ENCODE measurements at regions not wholly inside any gene's neighbourhood (a gene's known extent, or its start where the extent isn't known, plus 50 kb on each side); places are given as distances from the start of the nearest gene placed in this dataset.

GRCh38 chr4:100651499-100652175, 133.8 kb upstream of the EMCN start:
- Histone ChIP-seq H2AFZ (ENCODE audit: low read depth, low read length, poor library complexity, severe bottlenecking) (no peak overlapping the region), H3K36me3 (ENCODE audit: control insufficient read depth in 1 of 2, insufficient read depth in 2 of 2, low read length in 2 of 2) (no peaks in the 10 kb centered on the region), H3K79me2 (ENCODE audit: insufficient read depth, low read length) (no peaks in the 10 kb centered on the region), H3K4me3 (replicated peaks in 1 of 2; ENCODE audit: low read depth in 1 of 2, low read length in 2 of 2) (no peak overlapping the region), H4K20me1 (ENCODE audit: insufficient read depth) (no peaks in the 10 kb centered on the region), H3K9me2 (ENCODE audit: insufficient read depth) (no peaks in the 10 kb centered on the region; the same call in 1 of the 2 replicates), H3K27ac (ENCODE audit: low read depth, low read length) (no peak overlapping the region), H3K4me1 (ENCODE audit: control insufficient read depth in 1 of 2, insufficient read depth in 2 of 2, low read length in 2 of 2) (no peaks in the 10 kb centered on the region), H3K27me3 (ENCODE audit: insufficient read depth, low read length) (no peaks in the 10 kb centered on the region), H3K9ac (ENCODE audit: low read length) (no peak overlapping the region), H3K4me2 (ENCODE audit: low read length) (no peak overlapping the region), H3K9me3 (ENCODE audit: control insufficient read depth in 1 of 2, insufficient read depth in 1 of 2, low read depth in 1 of 2, low read length in 2 of 2) (no peaks in the 10 kb centered on the region)
- TF ChIP-seq ELF1 (IDR thresholded peaks at IDR 0.05; ENCODE audit: borderline replicate concordance, low read depth): no peak
- no peak for TF ChIP-seq ZFX (IDR thresholded peaks at IDR 0.05)
- no peak for TF ChIP-seq CBX3 (IDR thresholded peaks at IDR 0.05; ENCODE audit: low read depth)
- no peak for TF ChIP-seq MAX (IDR thresholded peaks at IDR 0.05)
- TF ChIP-seq ZNF274 (IDR thresholded peaks at IDR 0.05; ENCODE audit: low read depth, low read length): no peak
- no peak for TF ChIP-seq SP1 (IDR thresholded peaks at IDR 0.05; ENCODE audit: low read depth)
- TF ChIP-seq CEBPB (IDR thresholded peaks at IDR 0.05; ENCODE audit: low read depth): no peak
- no peak for TF ChIP-seq POLR2AphosphoS5 (IDR thresholded peaks at IDR 0.05; ENCODE audit: low read depth, low read length)
- TF ChIP-seq ATF3 (IDR thresholded peaks at IDR 0.05): no peak
- TF ChIP-seq SRF (IDR thresholded peaks at IDR 0.05; ENCODE audit: low read depth): no peak
- TF ChIP-seq REST (IDR thresholded peaks at IDR 0.05; ENCODE audit: low read depth): no peak
- TF ChIP-seq SIN3A (IDR thresholded peaks at IDR 0.05; ENCODE audit: low read depth): no peak
- no peak for TF ChIP-seq RAD21 (IDR thresholded peaks at IDR 0.05; ENCODE audit: low read depth)
- TF ChIP-seq EZH2phosphoT487 (IDR thresholded peaks at IDR 0.05; ENCODE audit: borderline replicate concordance): no peak
- TF ChIP-seq JUND (IDR thresholded peaks at IDR 0.05): no peak
- no peak for TF ChIP-seq EZH2 (IDR thresholded peaks at IDR 0.05)
- no peak for TF ChIP-seq YY1 (IDR thresholded peaks at IDR 0.05; ENCODE audit: extremely low read depth, insufficient replicate concordance, low read depth, low read length)
- TF ChIP-seq EGR1 (IDR thresholded peaks at IDR 0.05; ENCODE audit: low read depth): no peak
- TF ChIP-seq TCF7L2 (IDR thresholded peaks at IDR 0.05; ENCODE audit: borderline replicate concordance, extremely low read depth, insufficient read depth, insufficient read length): no peak
- ChIA-PET CTCF (no interaction called here), POLR2A (no interaction called here), RAD21 (ENCODE audit: low non-redundant PET in 1 of 2, low total read pairs in 2 of 2, uncharacterized antibody in 2 of 2, unreplicated experiment in 2 of 2) (no interaction called here)
- no peak for DNase-seq (ENCODE audit: low read depth, low spot score)
- BruUV-seq (replicated peaks): no TSS peak
- no peak for ATAC-seq
- intact Hi-C loops (cut with micrococcal nuclease): no loop called here
